Keratinocyte (primary cell): ENCODE measurements at regions not wholly inside any gene's neighbourhood (a gene's known extent, or its start where the extent isn't known, plus 50 kb on each side); places are given as distances from the start of the nearest gene placed in this dataset.

Experiments
- DNase-seq: peaks from one replicate; pipeline ENCODE4 v3.0.0-alpha.2; 2011; ENCODE audit warnings: low read depth, missing footprints, low spot score
- FAIRE-seq: peaks from 2 replicates; lab custom pipeline; 2011; peaks lifted over from hg19 to GRCh38; lab: Jason Lieb, UNC
- H2AFZ ChIP-seq: 2 replicates; pipeline ENCODE4 v1.6.0; 2012; ENCODE audit warnings: low read length, control low read depth, inconsistent platforms; ENCODE audit not compliant: control insufficient read depth
- H3K27ac ChIP-seq: 2 replicates; pipeline ENCODE4 v1.5.1; 2011; ENCODE audit warnings: low read length; ENCODE audit not compliant: control insufficient read depth, insufficient read depth
- H3K27me3 ChIP-seq: 3 replicates; pipeline ENCODE4 v1.6.0; 2011; ENCODE audit warnings: low read length; ENCODE audit not compliant: control insufficient read depth, insufficient read depth; ENCODE audit errors: extremely low read depth
- H3K36me3 ChIP-seq, 2 experiments: 2 replicates in 1 of 2; 3 replicates in 1 of 2; pipeline ENCODE4 v1.5.1; 2011; ENCODE audit warnings: low read length in 2 of 2, mild to moderate bottlenecking in 1 of 2; ENCODE audit not compliant: control insufficient read depth in 2 of 2, insufficient read depth in 2 of 2; ENCODE audit errors: extremely low read depth in 1 of 2
- H3K4me1 ChIP-seq: 3 replicates; pipeline ENCODE4 v1.5.1; 2011; ENCODE audit warnings: low read length; ENCODE audit not compliant: control insufficient read depth, insufficient read depth; ENCODE audit errors: extremely low read depth
- H3K4me2 ChIP-seq: 3 replicates; pipeline ENCODE4 v1.6.0; 2011; ENCODE audit warnings: low read depth, low read length; ENCODE audit not compliant: control insufficient read depth, insufficient read depth; ENCODE audit errors: extremely low read depth
- H3K4me3 ChIP-seq, 3 experiments: fragments of 200-600 bp in 1 of 3; sonication (generic) in 1 of 3; 2 replicates in 2 of 3; 3 replicates in 1 of 3; pipeline ENCODE4 v1.5.1; 2011 to 2016; ENCODE audit warnings: low read length in 3 of 3, mild to moderate bottlenecking in 3 of 3, control low read depth in 2 of 3, inconsistent platforms in 1 of 3, low read depth in 1 of 3, mixed read lengths in 1 of 3, mixed run types in 1 of 3, moderate library complexity in 1 of 3; ENCODE audit not compliant: control insufficient read depth in 2 of 3, insufficient read depth in 2 of 3; ENCODE audit errors: extremely low read depth in 1 of 3
- H3K79me2 ChIP-seq: 2 replicates; pipeline ENCODE4 v1.6.0; 2012; ENCODE audit warnings: low read length; ENCODE audit not compliant: control insufficient read depth, insufficient read depth
- H3K9ac ChIP-seq: 3 replicates; pipeline ENCODE4 v1.6.0; 2011; ENCODE audit warnings: low read length; ENCODE audit not compliant: control insufficient read depth, insufficient read depth; ENCODE audit errors: extremely low read depth
- H3K9me1 ChIP-seq: 3 replicates; pipeline ENCODE4 v1.6.0; 2011; ENCODE audit warnings: low read length; ENCODE audit not compliant: control insufficient read depth, insufficient read depth; ENCODE audit errors: extremely low read depth
- H3K9me3 ChIP-seq: 2 replicates; pipeline ENCODE4 v1.5.1; 2012; ENCODE audit warnings: low read depth, low read length; ENCODE audit not compliant: control insufficient read depth
- H4K20me1 ChIP-seq: 3 replicates; pipeline ENCODE4 v1.6.0; 2011; ENCODE audit warnings: low read length; ENCODE audit not compliant: control insufficient read depth, insufficient read depth; ENCODE audit errors: extremely low read depth
- EZH2 ChIP-seq: IDR thresholded peaks from one replicate; pipeline ENCODE4 v1.6.1; 2012; ENCODE audit warnings: inconsistent platforms, mild to moderate bottlenecking, low read length, moderate library complexity
- dilution Hi-C: fragments of 300-500 bp; cut with MboI; formaldehyde crosslinking; loops from one replicate; pipeline ENCODE4 v1.7.0; 2020; ENCODE audit warnings: low sequenced_read_pairs; ENCODE audit not compliant: extremely low pct_ligation_motif_present
- TF ChIP-seq, protein P1 (sequence below), 3 experiments: IDR thresholded peaks in 1 of 3; conservative IDR thresholded peaks in 1 of 3; optimal IDR thresholded peaks in 1 of 3; 2 replicates in 2 of 3; 3 replicates in 1 of 3; pipeline versions ENCODE3 to v1.5.1; 2011; ENCODE audit warnings: low read length in 3 of 3, mild to moderate bottlenecking in 3 of 3, moderate library complexity in 2 of 3, control low read depth in 1 of 3, inconsistent platforms in 1 of 3; ENCODE audit not compliant: insufficient read depth in 2 of 3; ENCODE audit errors: extremely low read depth in 1 of 3

DNA sequence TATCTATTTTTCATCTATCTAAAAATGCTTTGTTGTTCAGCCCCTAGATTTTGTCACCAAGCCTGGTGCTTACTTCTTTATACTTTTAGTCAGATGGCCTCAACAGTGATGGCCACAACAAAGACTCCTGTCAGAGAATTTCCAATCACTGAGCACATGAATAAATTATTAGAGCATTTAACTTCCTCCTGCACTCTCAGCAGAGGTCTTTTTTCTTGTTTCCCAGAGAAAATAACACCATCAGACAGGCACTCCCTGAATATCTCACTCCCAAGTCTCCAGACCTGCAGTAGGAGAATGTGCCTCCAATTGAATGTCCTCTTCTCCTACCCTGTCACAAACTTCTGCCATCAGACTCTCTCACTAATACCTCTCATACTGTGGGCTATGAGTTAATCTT lies 616.0 kb upstream of the NR5A2 start:
- H4K20me1 ChIP-seq, result no peaks in the 10 kb centered on the region
- FAIRE-seq, result no peak
- TF ChIP-seq, protein P1, sequence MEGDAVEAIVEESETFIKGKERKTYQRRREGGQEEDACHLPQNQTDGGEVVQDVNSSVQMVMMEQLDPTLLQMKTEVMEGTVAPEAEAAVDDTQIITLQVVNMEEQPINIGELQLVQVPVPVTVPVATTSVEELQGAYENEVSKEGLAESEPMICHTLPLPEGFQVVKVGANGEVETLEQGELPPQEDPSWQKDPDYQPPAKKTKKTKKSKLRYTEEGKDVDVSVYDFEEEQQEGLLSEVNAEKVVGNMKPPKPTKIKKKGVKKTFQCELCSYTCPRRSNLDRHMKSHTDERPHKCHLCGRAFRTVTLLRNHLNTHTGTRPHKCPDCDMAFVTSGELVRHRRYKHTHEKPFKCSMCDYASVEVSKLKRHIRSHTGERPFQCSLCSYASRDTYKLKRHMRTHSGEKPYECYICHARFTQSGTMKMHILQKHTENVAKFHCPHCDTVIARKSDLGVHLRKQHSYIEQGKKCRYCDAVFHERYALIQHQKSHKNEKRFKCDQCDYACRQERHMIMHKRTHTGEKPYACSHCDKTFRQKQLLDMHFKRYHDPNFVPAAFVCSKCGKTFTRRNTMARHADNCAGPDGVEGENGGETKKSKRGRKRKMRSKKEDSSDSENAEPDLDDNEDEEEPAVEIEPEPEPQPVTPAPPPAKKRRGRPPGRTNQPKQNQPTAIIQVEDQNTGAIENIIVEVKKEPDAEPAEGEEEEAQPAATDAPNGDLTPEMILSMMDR (optimal IDR thresholded peaks at IDR 0.05 in 1 of 3, IDR thresholded peaks at IDR 0.05 in 1 of 3, conservative IDR thresholded peaks at IDR 0.05 in 1 of 3; ENCODE audit: extremely low read depth in 1 of 3, insufficient read depth in 2 of 3, low read length in 3 of 3), result no peak
- TF ChIP-seq EZH2, result no peak
- H3K4me2 ChIP-seq, result no peak overlapping the region
- no peaks in the 10 kb centered on the region for H3K9me1 ChIP-seq
- no peak overlapping the region for H3K4me3 ChIP-seq
- no peaks in the 10 kb centered on the region for H3K79me2 ChIP-seq
- H2AFZ ChIP-seq, result no peak overlapping the region
- H3K27me3 ChIP-seq, result no peaks in the 10 kb centered on the region
- H3K4me1 ChIP-seq, result no peaks in the 10 kb centered on the region
- H3K27ac ChIP-seq, result no peak overlapping the region
- H3K36me3 ChIP-seq, result no peaks in the 10 kb centered on the region
- no peak for DNase-seq
- dilution Hi-C loops, result no loop called here
- no peaks in the 10 kb centered on the region for H3K9me3 ChIP-seq
- no peak overlapping the region for H3K9ac ChIP-seq

DNA sequence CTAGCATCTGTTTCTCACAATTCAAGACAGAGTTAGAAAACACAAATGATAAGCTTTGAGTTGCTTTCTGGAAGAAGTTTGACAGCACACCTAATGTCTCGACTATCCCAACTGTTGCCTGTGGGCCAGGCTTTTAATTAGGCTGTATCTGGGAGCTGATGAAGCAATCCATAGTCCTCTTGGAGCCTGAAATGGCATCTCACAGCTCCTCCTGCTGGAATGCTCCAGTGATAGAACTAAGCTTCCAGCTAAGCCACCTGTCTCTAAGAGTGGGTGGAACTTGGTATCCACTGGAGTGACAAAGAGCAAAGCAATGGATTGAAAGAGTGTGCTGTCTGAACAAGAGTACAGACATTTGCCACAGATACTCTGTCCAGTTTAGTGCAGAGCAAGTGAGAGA lies 605.3 kb upstream of the NR5A2 start:
- dilution Hi-C loops, result no loop called here
- Histone ChIP-seq H3K9me3 (no peaks in the 10 kb centered on the region), H3K4me2 (no peak overlapping the region), H3K9ac (no peak overlapping the region), H3K4me1 (no peaks in the 10 kb centered on the region), H3K27me3 (no peaks in the 10 kb centered on the region), H3K36me3 (no peaks in the 10 kb centered on the region), H2AFZ (no peak overlapping the region), H3K27ac (no peak overlapping the region), H4K20me1 (no peaks in the 10 kb centered on the region), H3K4me3 (no peak overlapping the region), H3K9me1 (no peaks in the 10 kb centered on the region), H3K79me2 (no peaks in the 10 kb centered on the region)
- no peak for FAIRE-seq
- no peak for TF ChIP-seq EZH2
- TF ChIP-seq, protein P1 (optimal IDR thresholded peaks at IDR 0.05 in 1 of 3, IDR thresholded peaks at IDR 0.05 in 1 of 3, conservative IDR thresholded peaks at IDR 0.05 in 1 of 3; ENCODE audit: extremely low read depth in 1 of 3, insufficient read depth in 2 of 3, low read length in 3 of 3), result peak; percentile 49 to 77 (median 73)
- no peak for DNase-seq
